Upper lobe of left lung (tissue), 4 donors: ENCODE measurements at regions not wholly inside any gene's neighbourhood (a gene's known extent, or its start where the extent isn't known, plus 50 kb on each side); places are given as distances from the start of the nearest gene placed in this dataset.

Source experiments
- CTCF ChIP-seq, 6 experiments: fragments of 450-650 bp in 4 of 6; fragments of 200-600 bp in 2 of 6; sonication (generic) in 2 of 6; IDR thresholded peaks; one replicate each; pipeline ENCODE4 v1.5.1; 2016 to 2019; ENCODE audit warnings: antibody characterized with exemption in 6 of 6
- POLR2AphosphoS5 ChIP-seq, 2 donors: sonication (generic); formaldehyde crosslinking; IDR thresholded peaks; one replicate each; pipeline ENCODE4 v1.5.1; 2017; ENCODE audit warnings: antibody characterized with exemption in 2 of 2

- no peak for TF ChIP-seq CTCF (IDR thresholded peaks at IDR 0.05)
- TF ChIP-seq POLR2AphosphoS5 (IDR thresholded peaks at IDR 0.05) = no peak
Observed at GRCh38 chr6:140540743-140541142, 1166.3 kb upstream of the CITED2 start.
